HG03565 (cell line): ENCODE measurements at regions not wholly inside any gene's neighbourhood (a gene's known extent, or its start where the extent isn't known, plus 50 kb on each side); places are given as distances from the start of the nearest gene placed in this dataset.

Experiments used
- ATAC-seq: cut with Tn5 transposase; IDR thresholded peaks from one replicate; pipeline ENCODE4 v1.9.1; 2021; ENCODE audit warnings: mild to moderate bottlenecking, moderate library complexity; ENCODE audit not compliant: unreplicated experiment

DNA sequence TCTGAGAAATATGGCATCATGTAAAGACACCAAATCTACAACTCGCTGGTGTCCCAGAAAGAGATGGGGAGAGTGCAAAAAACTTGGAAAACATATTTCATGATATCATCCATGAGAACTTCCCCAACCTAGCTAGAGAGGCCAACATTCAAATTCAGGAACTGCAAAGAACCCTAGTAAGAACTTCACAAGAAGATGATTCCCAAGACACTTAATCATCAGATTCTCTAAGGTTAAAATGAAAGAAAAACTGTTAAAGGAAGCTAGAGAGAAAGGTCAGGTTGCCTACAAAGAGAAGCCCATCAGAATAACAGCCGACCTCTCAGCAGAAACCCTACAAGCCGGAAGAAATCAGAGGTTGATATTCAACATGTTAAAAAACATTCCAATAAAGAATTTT lies 95.5 kb upstream of the PRLR start:
- no peak for ATAC-seq

DNA sequence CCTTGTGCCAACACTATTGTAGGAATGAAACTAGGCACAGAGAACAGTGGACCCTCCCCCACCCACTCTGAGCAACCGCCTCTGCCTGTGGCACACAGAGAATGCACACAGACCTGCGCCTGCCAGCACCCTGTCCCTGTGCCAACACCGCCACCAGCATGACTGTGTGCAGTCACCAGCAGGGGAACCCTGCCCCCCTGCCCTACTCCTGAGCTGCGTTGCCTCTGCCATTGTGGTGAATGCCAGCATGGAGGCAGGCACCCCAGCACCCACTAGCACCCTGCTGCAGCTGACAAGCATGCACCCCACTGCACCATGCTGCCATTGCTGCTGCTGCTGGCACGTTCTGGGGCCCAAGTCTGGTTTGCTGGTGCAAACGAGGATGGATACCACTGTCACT lies 94.4 kb upstream of the PRLR start:
- ATAC-seq: no peak

DNA sequence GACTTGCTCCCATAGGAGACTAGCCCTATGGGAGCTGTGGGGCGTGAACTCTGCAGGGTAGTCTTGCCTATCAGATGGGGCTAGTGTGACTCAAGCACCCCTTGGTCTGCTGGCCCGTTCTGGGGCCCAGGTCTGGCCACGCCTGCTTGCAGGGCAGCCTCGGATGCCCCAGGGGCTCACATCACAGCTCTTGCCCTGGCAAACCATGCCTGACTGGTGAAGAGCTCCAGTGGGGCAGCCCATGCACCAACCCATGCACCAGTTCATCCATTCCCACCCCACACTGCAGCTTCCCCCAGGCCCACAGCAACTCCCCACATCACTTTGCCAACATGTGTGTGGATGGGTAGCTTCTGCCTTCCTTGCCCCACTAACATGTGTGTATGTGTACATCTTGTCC lies 93.9 kb upstream of the PRLR start:
- ATAC-seq: no peak

DNA sequence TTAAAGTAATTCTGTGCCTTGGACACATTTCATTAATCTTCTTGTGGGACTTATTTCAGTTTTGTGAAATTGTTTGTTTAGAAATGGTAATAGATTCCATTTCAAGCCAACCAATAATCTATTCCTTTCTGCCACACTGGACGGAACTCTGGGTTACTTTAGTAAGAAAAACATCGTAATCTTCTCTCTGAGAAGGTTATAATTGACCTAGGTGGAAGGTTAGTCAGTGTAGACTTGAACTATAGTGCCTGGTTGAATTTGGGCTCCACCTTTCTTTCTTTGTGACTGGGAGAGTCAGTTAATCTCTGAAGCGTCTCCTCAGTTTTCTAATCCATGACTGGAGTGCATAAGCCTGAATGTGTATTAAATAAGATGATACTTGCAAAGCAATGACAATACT lies 89.7 kb upstream of the PRLR start:
- peak; percentile 0 for ATAC-seq

DNA sequence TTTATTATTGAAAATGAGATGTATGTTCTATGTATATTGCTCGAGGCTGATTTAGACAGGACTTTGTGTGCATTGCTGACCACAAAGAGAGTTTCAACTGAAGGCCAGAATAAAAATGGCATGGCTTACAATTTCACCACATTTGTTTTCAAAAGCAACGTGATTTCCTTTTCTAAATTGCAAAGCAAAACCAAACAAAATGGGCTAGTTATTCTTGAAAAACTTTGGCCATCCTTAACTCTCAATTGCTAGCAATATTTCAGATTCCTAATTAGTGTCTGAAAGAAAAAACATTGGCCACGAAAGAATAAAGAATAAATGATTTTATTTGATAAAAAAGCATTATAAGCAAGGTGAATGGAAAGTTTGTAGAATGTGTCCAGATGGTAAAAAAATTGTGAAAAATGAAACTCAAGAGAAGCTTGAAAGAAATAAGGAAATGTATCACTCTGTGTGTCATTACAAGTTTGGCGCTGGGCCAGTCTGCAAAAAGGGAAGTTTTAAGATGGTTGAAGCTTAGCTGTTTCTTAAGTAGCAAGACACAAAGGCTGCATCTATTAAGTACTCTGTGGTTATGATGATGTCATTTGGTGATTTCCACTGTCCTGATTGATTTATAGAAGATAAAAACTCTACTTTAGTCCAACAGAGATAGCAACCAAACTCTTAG lies 89.2 kb upstream of the PRLR start:
- peak; percentile 96 for ATAC-seq

DNA sequence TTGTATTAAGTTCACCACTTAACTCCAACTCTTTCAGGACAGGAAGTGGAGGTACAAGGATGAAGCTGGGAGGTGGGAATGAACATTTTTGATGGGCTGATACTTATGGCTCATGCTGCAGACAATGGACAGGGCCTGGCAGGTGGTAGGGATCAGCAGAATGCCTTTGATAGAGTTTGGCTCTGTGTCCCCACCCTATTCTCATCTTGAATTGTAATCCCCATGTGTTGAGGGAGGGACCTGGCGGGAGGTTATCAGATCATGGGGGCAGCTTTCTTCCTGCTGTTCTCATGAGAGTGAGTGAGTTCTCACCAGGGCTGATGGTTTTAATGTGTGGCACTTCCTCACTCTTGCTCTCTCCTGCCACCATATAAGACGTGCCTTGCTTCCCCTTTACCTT lies 87.3 kb upstream of the PRLR start:
- no peak for ATAC-seq

DNA sequence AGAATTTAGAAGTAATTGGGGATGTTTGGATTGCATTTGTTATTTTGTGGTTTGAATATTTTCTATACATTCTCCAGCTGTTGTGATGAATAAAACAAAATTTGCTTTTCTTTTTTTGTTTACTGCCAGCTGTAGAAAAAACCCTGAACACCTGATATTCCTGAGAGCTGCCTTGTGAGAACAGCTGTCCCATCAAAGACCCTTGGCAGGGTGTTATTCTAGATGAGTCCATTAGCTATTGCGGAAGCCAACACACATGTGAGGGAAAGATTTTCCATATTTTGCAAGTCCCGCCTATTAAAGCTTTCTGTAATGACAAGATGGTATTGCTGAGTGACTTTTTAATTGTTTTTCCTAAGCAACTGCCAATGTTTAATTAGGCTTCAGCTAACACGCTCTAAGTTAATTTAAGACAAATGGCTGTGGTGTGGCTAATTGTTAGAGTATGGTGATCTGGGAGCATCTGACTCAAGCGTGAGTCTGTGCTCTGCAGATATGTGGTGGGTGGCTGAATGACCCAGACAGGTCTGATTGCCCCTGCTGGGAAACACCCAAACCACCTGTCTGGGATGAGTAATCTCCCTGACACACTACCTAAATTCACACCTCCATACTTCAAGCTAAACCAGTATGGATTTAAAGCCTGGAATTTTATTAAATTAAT lies 86.5 kb upstream of the PRLR start:
- ATAC-seq: no peak

DNA sequence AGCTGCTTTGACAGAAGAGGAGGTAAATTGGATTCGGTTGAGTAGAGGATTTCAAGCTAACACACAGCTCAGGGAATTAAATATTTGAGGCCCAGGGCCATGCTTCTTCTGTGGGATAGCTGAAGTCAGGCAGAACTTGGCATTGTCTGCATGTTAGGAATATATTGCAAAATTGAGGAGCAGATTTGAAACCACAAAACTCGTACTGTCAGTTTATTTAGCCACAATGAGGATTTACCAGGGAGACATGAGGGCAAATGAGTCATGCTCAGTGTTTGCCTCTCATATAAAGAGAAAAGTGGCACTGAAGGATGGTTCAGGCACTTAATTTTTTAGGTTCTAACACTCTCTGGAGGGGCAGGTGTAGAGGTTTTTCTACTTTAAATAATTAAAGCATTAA lies 83.0 kb upstream of the PRLR start:
- ATAC-seq: no peak

DNA sequence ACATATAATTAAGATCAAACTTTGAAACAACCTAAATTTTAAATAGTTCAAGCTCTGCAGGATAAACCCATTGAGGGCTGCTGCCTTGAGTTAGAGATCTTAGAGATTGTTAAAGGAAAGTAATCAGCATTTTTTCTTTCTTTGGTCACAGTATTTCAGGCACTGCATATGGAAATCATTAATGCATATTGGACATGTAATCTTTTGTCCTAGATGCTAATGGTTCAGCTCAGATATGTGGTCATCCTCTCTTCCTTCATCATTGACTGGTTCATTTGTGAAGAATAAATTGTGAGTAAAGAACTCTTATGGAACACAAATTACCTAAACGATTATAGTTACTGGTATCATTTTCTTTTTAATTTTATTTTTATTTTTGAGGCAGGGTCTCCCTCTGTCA lies 82.0 kb upstream of the PRLR start:
- ATAC-seq: no peak

DNA sequence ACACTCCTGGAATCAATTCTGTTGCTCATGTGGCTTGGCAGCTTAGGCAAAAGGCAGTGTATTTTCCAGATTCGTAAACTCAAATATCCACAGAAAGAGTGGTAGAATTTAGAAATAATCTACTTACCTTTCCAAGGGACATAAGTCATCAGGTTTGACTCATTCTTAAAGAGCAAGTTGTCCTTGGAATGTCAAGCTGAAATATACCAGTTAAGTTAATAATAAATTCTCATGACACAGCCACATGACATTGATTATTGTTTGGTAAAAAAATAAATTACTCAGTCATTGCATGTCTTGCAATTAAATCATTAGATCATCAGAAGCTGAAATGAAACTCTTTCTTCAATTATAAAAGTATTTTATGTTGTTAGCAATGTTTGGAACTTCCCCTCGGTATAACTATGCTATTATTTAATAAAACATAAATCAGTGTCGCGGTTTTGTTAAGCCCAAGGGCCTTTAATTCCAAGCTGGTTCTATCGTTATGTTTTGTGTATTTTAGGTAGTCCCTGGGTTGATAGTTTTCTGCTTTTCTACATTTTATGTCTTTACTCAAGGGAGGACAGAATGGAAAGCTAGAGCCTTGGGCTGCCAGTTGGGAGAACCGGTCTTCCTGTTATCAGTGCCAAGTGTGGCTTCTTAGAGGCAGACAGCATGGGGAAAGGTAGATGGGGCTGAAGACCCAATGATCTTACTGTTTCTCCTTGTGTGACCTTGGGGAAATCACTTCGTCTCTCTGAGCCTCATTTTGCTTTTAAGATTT lies 79.3 kb upstream of the PRLR start:
- no peak for ATAC-seq

DNA sequence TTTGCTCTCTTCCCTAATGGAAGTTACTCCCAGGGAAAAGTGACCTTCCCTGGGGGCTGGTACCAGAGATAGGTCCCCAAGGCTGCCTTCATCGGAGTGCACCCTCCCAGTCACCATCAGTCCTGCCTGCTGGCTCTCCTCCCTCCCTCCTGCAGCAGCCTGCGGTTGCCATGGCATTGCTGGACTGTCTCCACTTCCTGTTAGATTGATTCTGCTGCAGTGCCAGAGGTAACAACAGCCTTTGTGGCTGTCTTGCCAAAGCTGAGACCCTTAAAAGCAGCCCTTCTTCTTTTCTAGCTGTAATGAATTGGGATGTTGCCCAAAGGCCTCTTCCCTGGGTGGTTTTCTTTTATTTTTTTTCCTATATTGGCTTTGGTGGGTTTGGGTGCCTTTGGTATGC lies 78.1 kb upstream of the PRLR start:
- no peak for ATAC-seq

DNA sequence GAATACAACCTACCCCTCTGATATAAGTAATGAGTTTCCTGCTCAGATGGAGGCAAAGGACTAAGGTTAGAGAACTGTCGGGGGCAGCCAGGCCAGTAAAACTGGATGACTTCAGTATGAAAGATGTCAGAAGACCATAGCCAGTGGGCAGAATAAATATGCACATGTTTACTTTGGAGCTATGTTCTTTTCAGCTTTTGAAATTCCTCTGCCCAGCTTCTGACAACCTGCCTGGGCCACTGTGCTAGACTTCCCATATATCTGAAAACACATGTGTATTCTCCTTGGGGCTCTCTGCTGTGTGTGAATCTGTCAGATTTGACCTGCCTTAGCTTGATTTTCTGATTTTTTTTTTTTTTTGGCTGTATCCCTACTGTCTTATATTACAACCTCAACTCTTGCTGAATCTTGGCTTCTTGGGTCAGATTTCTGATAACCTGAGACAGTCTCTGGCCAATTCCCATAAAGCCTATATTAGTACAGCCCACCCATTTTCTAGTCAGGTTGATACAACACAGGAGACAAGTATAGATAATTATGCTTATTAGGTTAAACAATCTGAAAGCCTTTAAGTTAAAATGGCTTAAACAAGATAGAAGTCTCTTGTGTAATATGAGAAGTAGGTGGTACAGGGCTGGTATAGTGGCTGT lies 76.6 kb upstream of the PRLR start:
- ATAC-seq: no peak

DNA sequence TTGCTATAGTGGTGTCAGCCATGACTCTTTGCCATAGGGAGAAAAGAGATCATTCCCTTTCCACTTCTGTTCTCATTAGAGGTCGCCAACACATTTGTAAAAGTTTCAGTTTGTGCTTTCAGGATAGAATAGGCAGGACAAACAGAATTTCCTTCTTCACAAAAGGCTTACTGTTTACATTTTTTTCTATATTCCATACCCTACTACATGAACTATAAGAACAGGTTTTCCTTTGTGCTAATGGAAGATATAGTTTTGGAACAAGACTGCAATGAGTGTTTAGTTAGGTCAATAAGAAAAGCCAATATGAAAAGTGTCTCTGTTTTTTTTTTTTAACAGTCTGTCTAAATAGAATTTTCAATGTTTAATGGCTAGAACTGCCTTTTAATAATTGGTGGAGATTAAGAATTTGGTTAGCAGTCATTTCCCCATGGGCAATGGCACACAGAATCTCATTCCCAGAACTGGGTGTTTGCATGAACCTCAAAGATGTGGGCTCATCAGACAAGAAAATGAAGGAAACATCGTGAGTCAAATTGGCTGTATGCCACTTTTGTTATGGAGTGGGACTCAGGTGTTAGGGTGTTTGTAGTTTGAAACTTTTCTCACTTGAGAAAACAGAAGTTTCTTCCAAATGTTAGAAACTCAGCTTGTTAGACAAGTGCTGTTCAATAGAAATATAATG lies 75.2 kb upstream of the PRLR start:
- no peak for ATAC-seq

DNA sequence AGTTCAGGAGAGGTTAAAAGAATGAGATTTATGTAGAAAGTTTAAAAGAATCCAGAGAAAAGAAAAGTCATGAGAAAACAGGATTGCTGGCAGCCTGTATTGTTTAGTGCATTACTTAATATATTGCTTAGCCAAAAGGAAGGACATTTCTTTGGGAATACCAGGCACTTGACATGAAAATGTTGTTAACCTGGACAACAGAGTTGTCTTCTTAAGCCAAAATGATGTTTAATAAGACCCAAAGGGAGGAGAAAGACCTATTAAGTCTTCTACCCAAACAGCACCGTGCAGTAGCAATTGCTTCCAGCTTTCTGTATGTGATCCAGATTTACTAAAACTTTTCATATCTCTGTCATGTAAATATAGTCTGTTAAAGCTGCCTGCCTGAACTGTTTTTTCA lies 74.0 kb upstream of the PRLR start:
- no peak for ATAC-seq

DNA sequence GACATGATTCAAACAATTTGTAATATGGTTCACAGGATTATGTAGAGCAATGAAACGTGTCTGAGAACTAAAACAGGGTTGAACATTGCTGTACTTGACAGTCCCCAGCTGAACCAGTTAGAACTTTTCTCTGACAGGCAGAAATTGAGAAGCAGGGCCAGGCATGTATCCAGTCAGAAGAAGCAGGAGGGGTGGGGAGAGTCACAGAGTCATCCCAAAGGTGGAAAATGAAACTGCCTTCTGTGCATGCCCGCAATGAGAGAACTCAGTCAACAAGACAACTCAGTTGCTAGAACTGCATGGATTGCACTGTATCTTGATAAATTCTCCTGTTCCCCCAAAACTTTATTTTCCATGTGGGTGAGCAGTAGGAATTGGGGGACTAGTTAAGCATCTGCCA lies 72.9 kb upstream of the PRLR start:
- ATAC-seq: peak; percentile 31

DNA sequence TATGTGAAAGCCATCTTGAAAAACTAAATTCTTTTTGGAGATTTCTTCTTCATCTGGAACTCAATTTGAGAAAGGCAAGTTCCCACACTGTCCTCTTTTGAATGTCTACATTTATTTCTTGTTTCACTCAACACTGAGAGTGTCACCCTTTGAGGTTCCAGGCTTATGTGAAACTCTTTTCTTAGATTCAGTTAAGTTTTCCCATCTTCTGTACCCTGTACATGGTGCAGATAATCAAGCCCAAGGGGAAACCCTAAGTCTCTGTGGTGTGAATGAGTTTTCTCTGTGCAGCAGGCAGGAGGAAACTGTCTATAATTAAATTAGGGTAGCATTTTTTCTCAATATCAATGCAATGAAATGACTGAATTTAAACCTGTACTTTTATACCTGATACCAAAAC lies 72.3 kb upstream of the PRLR start:
- peak; percentile 95 for ATAC-seq

DNA sequence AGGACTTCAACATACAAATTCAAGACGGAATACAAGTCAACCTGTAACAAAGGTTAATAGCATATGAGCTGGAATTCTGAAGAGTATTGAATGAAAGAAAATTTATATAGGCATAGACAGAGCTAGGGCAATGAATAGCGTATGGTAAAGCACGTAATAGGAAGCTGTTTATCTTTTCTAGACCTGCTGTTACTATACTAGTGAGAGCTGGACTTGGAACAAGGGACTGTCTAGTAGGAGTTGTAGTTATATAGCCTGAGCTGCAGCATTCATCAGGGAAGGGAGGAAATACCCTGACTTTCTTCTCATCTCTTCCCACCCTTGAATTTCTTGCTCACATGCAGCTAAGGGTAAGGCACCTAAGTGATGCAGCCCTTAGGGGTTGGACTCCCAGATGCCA lies 67.5 kb upstream of the PRLR start:
- ATAC-seq: no peak

DNA sequence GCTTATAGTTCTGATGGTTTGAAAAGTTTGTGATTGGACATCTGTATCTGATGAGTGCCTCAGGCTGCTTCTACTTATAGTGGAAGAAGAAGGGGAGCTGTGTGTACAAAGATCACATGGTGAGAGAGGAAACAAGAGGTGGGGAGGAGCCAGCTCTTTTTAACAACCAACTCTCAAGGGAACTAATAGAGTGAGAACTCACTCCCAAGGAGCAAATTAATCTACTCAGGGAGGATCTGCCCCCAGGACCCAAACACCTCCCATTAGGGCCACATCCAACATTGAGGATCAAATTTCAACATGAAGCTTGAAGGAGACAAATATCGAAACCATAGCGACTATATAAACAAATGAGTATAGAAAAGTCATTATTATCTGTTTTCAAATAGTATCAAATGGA lies 64.7 kb upstream of the PRLR start:
- no peak for ATAC-seq

DNA sequence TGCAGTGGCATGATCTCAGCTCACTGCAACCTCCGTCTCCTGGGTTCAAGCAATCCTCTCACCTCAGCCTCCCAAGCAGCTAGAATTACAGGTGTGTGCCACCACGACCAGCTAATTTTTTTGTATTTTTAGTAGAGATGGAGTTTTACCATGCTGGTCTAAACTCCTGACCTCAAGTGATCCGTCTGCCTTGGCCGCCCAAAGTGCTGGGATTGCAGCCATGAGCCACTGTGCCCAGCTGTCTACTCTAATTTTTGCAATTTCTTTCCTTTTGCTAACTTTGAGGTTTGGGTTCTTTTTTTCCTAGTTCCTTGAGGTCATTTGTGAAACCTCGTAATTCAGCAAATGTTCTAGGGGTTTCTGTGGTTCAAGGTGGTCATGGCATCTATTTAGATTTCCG lies 63.7 kb upstream of the PRLR start:
- ATAC-seq: no peak

DNA sequence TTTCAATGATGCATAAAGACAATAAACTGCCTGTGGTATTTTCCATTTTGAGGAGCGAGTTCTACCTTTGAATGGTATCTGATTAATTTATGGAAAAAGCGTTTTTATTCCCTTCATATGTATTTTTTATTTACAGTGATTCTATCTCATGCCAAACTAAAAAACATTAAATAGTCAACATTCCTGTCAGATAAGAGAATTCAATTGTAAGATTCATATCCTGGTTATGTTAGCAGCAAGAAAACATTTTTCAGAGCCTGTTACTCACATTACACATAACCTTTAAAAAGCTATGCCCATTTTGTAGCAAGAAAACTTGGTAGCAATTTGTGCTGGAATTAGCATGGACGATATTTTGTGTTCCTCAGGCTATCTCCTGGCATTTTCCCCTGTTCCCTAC lies 55.1 kb upstream of the PRLR start:
- no peak for ATAC-seq

DNA sequence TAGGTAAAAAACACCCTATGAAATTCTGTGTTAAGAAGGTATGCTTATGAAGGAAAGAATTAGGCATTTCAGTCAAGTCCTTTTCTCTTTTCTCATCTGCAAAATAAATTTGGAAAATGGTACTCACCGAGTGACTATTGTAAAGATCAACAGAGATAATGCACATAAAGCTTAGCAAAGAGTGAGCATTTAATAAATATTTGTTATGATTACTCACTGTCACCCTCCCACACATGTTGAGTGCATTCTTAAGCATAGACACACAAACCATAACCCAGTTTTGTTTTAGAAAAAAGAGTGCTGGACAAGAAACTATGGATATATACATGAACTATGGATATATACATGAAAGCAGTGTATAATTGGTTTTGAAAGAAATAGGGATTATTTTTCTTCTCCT lies 54.7 kb upstream of the PRLR start:
- ATAC-seq: no peak
